GM21717 (cell line): ENCODE measurements at regions not wholly inside any gene's neighbourhood (a gene's known extent, or its start where the extent isn't known, plus 50 kb on each side); places are given as distances from the start of the nearest gene placed in this dataset.
A peak's percentile ranks its signal among the peaks of the same experiment; 100 is the strongest.

Source experiments
- ATAC-seq: cut with Tn5 transposase; IDR thresholded peaks from one replicate; pipeline ENCODE4 v1.9.1; 2021; ENCODE audit warnings: mild to moderate bottlenecking, moderate library complexity; ENCODE audit not compliant: unreplicated experiment

DNA sequence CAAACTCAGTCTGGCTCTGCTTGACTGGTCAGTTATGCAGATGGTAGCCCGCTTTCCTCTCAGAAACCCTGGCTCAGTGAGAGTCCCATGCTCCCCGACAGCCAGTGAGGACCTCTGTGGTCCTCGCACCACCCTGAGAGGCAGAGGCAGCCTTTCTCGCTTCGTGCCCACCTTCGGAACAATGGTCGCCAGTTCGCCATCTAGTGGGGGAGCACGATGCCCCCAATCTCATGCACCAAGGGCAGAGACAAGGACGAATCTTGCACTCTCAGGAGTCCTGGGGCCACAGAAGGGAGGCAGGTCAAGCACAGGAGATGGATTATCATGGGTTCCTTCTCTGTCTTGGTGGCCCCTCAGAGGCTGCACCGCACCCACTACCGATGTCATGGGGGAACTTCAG lies 75.2 kb downstream of the RHCG start:
- ATAC-seq = no peak

DNA sequence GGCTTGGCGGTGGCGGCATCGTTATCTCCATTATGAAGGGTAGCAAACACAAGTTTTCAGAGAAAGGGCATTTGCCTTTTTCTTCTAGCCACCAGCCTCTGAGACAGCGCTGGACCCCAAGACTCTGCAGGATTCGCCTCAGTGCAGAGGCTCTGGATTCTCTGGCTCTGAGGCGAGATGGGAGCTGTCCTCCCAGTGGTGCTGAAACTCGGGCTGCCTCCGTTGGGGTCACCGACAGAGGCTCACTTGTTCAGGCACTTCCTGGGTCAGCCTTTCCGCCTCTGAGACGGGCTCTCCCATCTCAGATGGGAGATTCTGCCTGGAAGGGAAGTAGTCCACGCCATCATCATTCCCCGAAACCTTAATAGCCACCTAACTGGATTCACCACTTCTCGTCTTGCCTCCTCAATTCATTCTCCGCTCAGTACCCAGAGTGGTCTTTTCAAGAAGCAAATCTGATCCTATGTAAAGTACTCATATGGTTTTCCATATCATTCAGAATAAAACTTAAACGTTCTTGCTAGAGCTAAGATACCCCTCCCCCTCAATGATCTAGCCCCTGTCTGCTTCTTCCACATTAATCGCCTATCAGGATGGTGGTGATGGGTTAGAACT lies 76.9 kb downstream of the RHCG start:
- no peak for ATAC-seq

GRCh38 chr15:89417206-89417725 lies 79.1 kb downstream of the RHCG start:
- ATAC-seq = no peak

DNA sequence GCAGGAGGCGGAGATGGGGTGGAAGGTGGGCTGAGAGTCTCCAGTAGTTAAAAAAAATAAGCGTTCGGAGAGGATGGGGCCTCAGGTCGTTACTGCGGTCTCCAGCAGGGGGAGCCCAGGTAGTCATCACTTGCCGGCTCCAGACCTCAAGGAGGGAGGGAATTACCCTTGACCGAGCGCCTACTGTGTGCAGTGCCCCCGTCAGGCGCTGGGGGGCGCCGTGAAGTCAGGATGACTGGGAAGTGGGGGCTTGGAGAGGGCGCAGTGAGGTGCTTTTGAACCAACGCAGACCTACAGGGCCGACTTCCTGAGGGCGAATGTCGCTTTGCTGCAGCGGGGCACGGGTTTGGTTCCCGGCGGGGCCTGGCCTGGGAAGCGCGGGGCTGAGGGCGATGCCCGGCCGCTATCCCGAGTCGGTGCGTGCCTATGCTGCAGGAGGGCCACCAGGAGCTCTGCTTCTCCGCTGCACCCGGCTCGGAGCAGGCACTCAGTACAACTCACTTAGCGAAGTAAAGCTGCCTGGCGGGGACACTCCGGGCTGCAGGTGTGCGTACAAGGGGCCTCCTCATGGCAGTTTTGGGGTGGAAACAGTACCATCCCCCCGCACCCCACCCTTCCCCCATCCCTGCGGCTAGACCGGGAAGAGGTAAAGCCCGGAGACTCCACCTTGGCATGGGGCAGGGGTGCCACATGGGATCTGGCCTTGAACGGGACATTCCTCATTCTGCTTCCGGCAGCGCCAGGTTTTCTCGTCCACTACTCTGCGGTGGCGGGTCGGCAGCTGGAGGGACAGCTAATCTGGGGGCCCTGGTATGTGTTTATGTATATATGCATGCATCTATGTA lies 79.8 kb downstream of the RHCG start:
- ATAC-seq = peak; percentile 75

GRCh38 chr15:89414571-89414970 lies 79.9 kb upstream of the POLG start:
- ATAC-seq = no peak

DNA sequence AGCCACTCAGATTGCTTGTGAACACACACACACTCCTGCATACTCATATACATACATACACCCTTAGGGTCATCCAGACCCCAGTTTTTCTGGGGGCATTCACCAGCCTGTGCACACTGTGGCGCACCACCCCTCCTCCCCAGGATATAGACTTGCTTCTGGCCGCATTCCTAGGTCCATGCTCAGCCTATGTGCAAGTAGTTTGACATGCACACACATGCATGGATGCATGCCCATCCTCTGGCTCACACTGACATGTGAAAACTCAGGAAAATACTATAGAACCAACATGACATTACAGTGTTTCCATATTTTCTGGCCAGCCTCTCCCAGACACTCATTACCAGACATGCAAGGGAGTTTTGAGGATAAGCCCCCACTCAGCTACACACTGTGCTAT lies 79.3 kb upstream of the POLG start:
- no peak for ATAC-seq

GRCh38 chr15:89412905-89413411 lies 78.3 kb upstream of the POLG start:
- no peak for ATAC-seq

- ATAC-seq = no peak
Measured at GRCh38 chr15:89410039-89410435, 75.4 kb upstream of the POLG start.

DNA sequence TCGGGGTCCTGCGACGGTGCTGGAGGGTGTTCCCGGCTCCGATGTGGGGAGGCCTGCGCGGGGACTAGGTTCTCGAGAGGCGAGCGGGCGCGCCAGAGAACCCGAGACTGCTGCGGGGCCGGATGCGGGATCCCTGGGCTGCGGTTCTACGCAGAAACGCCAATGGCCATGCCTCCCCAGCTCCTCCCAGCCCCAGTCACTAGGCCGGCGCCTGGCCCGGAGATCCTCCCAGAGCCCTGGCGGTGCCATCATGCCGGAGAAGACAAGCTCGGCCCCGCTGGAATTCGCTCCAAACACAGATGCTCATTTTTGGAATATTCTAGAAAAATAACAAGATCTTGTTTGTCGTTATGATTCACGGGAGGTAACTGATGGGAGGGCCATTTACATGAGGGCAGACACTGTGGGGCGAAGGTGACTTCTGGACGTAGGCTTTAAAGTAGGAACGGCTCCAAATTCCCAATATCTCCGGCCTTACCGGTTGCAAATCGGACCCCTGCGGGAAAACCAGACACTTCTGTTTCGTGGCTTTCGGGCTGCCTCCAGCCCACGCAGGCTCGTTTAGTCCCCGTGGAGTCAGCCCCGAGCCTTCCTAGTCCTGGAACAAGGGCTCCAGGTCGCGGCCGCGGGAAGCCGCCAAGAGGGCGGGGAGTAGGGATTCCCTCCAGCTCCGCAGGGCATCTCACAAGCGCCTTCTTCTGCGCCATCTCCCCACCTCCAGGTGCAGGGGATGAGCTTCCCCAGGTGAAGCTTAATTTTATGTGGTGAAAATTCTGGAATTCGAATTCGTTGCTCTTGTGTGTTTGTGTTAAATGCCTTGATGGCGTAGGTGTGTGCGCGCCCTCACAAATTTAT lies 74.8 kb upstream of the POLG start:
- no peak for ATAC-seq

- no peak for ATAC-seq
Measured at GRCh38 chr15:89408372-89409183, 74.0 kb upstream of the POLG start.

GRCh38 chr15:89406940-89407607 lies 72.5 kb upstream of the POLG start:
- ATAC-seq = no peak

DNA sequence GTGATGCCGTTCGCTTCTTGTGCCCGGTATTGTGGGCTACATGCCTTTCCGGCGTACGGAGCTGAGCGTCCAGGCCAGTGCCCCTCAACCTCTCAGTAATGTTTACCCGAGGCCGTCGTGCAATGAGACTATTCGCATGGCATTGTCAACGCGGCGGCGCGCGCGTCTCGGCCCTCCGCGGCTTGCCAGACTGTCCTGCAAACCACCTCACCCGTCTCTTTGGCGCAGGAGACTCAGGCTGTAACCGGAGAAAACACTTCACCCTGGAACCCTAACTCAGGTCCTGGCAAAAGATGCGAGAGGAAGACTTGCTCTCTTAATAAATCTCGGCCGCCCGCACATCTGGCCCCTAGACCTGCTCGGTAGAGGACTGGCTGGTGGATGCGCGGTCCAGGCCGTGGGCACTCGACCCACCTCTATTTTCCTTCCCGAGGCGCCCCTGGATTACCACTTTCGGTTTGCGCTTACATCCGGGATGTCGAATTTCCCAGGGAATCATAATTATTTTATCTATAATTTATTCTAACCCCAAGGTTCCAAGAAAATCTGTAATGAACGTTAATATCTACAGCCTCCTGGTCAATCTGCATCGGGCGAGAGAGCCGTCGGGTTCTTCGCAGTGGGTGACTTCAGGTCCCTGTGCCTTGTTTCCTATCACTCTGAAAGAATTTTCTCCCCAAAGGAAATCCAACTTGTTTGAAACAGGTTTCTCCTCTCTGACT lies 71.8 kb upstream of the POLG start:
- no peak for ATAC-seq

GRCh38 chr15:89405494-89405893 lies 70.9 kb upstream of the POLG start:
- no peak for ATAC-seq

DNA sequence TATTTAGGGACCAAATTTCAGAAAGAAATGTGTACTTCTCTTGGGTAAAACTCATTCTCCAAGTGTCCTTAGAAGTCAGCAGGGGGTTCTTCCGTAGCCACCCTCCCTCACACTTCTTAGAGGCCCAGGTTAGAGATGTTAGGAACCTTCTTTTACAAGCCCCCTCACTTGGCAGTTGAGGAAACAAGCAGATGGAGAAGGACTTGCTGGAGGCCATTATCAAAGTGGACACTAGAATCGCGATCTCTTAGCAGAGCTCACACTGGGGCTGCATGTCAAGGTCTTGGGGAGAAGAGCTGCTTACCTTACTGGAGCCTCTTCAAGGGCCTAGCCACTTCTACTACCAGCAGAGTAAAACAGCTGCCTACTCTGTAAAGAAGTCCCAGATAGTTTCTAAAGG lies 69.4 kb upstream of the POLG start:
- ATAC-seq = no peak

DNA sequence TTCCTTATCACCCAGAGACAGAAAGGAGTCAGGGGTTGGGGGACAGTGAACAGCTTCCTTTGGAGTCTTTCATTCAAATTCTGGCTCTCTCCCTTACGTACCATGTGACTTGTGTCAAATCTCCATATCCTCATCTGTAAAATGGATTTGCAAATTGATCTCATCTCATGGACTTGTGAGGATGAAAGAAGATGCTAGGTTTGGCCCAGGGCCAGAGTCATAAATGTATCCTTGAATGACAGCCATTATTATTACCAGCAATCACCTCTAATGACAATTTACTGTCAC lies 67.8 kb upstream of the POLG start:
- no peak for ATAC-seq

- ATAC-seq = no peak
Measured at GRCh38 chr15:89401631-89402517, 67.2 kb upstream of the POLG start.

GRCh38 chr15:89400782-89401545 lies 66.3 kb upstream of the POLG start:
- ATAC-seq = no peak
